GM23248 (cell line): ENCODE measurements at regions not wholly inside any gene's neighbourhood (a gene's known extent, or its start where the extent isn't known, plus 50 kb on each side); places are given as distances from the start of the nearest gene placed in this dataset.

Experiments used
- DNase-seq: peaks from one replicate; pipeline ENCODE4 v3.0.0-alpha.2; 2015
- H2AFZ ChIP-seq: fragments of 200-600 bp; sonication (generic); 2 replicates; pipeline ENCODE4 v1.6.1; 2016; ENCODE audit warnings: antibody characterized with exemption
- H3F3A ChIP-seq: fragments of 200-600 bp; sonication (generic); 2 replicates; pipeline ENCODE4 v1.6.1; 2016; ENCODE audit warnings: mild to moderate bottlenecking, antibody characterized with exemption, mixed run types; ENCODE audit not compliant: insufficient read depth
- H3K27ac ChIP-seq: fragments of 200-600 bp; sonication (generic); 2 replicates; pipeline ENCODE4 v1.5.1; 2016; ENCODE audit warnings: mild to moderate bottlenecking
- H3K27me3 ChIP-seq: fragments of 200-600 bp; sonication (generic); replicated peaks from 2 replicates; pipeline ENCODE4 v1.6.1; 2016; ENCODE audit warnings: mild to moderate bottlenecking; ENCODE audit not compliant: insufficient read depth
- H3K36me3 ChIP-seq: fragments of 200-600 bp; sonication (generic); 2 replicates; pipeline ENCODE4 v1.6.1; 2016; ENCODE audit warnings: low read depth, mild to moderate bottlenecking
- H3K4me1 ChIP-seq: fragments of 200-600 bp; sonication (generic); 2 replicates; pipeline ENCODE4 v1.6.1; 2016; ENCODE audit warnings: mild to moderate bottlenecking; ENCODE audit not compliant: insufficient read depth
- H3K4me2 ChIP-seq: fragments of 200-600 bp; sonication (generic); one replicate; pipeline ENCODE4 v1.6.1; 2016; ENCODE audit warnings: mild to moderate bottlenecking; ENCODE audit not compliant: unreplicated experiment
- H3K4me3 ChIP-seq: fragments of 200-600 bp; sonication (generic); 2 replicates; pipeline ENCODE4 v1.5.1; 2016; ENCODE audit warnings: mild to moderate bottlenecking
- H3K79me2 ChIP-seq: fragments of 200-600 bp; sonication (generic); 2 replicates; pipeline ENCODE4 v1.6.1; 2016; ENCODE audit warnings: mild to moderate bottlenecking; ENCODE audit not compliant: insufficient read depth
- H3K9ac ChIP-seq: fragments of 200-600 bp; sonication (generic); 2 replicates; pipeline ENCODE4 v1.6.1; 2016; ENCODE audit warnings: mild to moderate bottlenecking
- H3K9me2 ChIP-seq: fragments of 200-600 bp; sonication (generic); 2 replicates; pipeline ENCODE4 v1.6.1; 2016; ENCODE audit warnings: mixed run types, mild to moderate bottlenecking, moderate library complexity; ENCODE audit not compliant: insufficient read depth
- H3K9me3 ChIP-seq: fragments of 200-600 bp; sonication (generic); one replicate; pipeline ENCODE4 v1.6.1; 2017; ENCODE audit warnings: low read depth
- H4K20me1 ChIP-seq: fragments of 200-600 bp; sonication (generic); 2 replicates; pipeline ENCODE4 v1.6.0; 2016; ENCODE audit not compliant: insufficient read depth
- EZH2 ChIP-seq: fragments of 200-600 bp; sonication (generic); IDR thresholded peaks from 2 replicates; pipeline ENCODE4 v1.6.1; 2018; ENCODE audit warnings: antibody characterized with exemption, mild to moderate bottlenecking; ENCODE audit not compliant: insufficient read depth, poor library complexity, severe bottlenecking
- EZH2phosphoT487 ChIP-seq: fragments of 200-600 bp; sonication (generic); IDR thresholded peaks from 2 replicates; pipeline ENCODE4 v1.6.1; 2018; ENCODE audit warnings: antibody characterized with exemption, moderate library complexity, mild to moderate bottlenecking, low read depth; ENCODE audit not compliant: insufficient read depth
- WGBS, 2 experiments: methylation state at CpG; one replicate each; pipeline ENCODE4 v1.1.6; 2015 to 2017; ENCODE audit warnings: low lambda C conversion rate in 2 of 2, low coverage in 1 of 2; ENCODE audit errors: missing lambda C conversion rate in 2 of 2; 5-methylcytosine and 5-hydroxymethylcytosine counted together
- in situ Hi-C: fragments of 300-500 bp; cut with MboI; formaldehyde crosslinking; loops from 2 replicates; pipeline ENCODE4 v1.15.0; 2020

DNA sequence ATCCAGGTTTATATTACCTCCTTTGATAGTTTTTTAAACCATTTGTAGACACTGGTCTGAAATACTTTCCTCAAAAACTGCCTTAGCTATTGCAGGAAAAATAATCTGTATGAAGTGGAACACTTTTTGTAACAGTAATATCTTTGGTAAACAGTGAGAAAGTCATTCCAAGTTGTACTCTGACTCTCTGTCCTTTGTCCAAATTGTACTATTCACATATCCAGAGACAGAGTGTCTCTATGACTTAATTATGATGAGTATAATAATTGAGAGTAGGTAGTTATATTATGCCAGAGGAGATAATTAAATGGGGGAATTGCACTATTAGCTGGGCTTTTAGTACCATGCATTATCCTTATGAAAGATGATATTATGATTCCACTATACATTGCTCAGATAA lies 112.6 kb upstream of the LCORL start:
- H3K4me3 ChIP-seq = no peak overlapping the region
- DNase-seq = no peak
- no peaks in the 10 kb centered on the region for H3K27me3 ChIP-seq
- H3K4me2 ChIP-seq = no peak overlapping the region
- H2AFZ ChIP-seq = no peak overlapping the region
- no peaks in the 10 kb centered on the region for H3K79me2 ChIP-seq
- H3K9ac ChIP-seq = no peak overlapping the region
- no peaks in the 10 kb centered on the region for H3K9me2 ChIP-seq
- H3K4me1 ChIP-seq = no peaks in the 10 kb centered on the region
- H3K36me3 ChIP-seq = no peaks in the 10 kb centered on the region
- no peak overlapping the region for H3K27ac ChIP-seq
- no peak for TF ChIP-seq EZH2
- no peak for TF ChIP-seq EZH2phosphoT487
- no peaks in the 10 kb centered on the region for H3F3A ChIP-seq
- H3K9me3 ChIP-seq = no peaks in the 10 kb centered on the region
- H4K20me1 ChIP-seq = no peaks in the 10 kb centered on the region
- in situ Hi-C loops = no loop called here

DNA sequence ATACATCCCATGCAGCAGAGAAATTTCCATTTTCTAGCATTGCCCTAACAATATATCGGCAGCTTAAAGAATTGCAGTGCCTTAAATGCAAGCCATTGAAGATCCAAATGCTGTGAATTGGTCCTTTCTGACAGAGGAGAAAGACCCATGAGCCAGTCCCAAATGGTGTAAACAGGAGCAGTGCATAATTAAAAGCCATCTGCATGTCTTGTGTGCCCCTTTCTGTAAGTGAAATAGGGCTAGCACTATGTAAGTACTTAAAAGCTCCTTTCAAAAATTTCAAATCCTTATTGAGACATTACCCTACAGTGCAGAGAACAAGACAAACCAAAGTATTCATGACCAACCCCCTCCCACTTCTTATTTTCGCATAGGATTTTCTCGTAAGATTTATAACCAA lies 108.7 kb upstream of the LCORL start:
- H3K27me3 ChIP-seq = no peaks in the 10 kb centered on the region
- no peaks in the 10 kb centered on the region for H3K79me2 ChIP-seq
- H3K9me3 ChIP-seq = no peaks in the 10 kb centered on the region
- no peaks in the 10 kb centered on the region for H3K4me1 ChIP-seq
- H4K20me1 ChIP-seq = no peaks in the 10 kb centered on the region
- WGBS, 2 experiments = 44 to 45% methylated on average over 3 of the region's 3 CpGs
- no peaks in the 10 kb centered on the region for H3K9me2 ChIP-seq
- H3K4me2 ChIP-seq = no peak overlapping the region
- TF ChIP-seq EZH2 = no peak
- no peak for TF ChIP-seq EZH2phosphoT487
- no peak overlapping the region for H3K27ac ChIP-seq
- H2AFZ ChIP-seq = no peak overlapping the region
- H3F3A ChIP-seq = no peaks in the 10 kb centered on the region
- no peak for DNase-seq
- no peak overlapping the region for H3K9ac ChIP-seq
- no peaks in the 10 kb centered on the region for H3K36me3 ChIP-seq
- no peak overlapping the region for H3K4me3 ChIP-seq
- in situ Hi-C loops = no loop called here

DNA sequence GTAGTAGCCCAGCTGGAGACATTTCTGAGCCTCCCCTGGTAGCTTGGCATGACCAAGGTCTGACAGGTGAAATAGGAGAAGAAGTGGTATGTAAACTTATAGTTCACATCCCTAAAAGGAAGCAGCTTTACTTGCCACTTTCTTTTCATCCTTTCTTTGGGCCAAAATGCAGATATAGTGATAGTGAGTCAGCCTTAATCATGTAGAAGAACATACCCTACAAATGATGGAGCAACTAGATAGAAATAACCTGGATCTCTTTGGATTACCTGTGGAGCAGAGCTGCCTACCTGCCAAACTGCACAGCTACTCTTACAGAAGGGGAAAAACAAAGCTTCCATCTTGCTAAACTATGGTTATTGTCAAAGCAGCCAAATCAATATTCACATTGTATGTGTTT lies 106.7 kb upstream of the LCORL start:
- no peaks in the 10 kb centered on the region for H3K4me1 ChIP-seq
- no peak for DNase-seq
- no peak overlapping the region for H3K4me3 ChIP-seq
- H3K79me2 ChIP-seq = no peaks in the 10 kb centered on the region
- no peaks in the 10 kb centered on the region for H3F3A ChIP-seq
- no peaks in the 10 kb centered on the region for H4K20me1 ChIP-seq
- no peak overlapping the region for H3K9ac ChIP-seq
- no peaks in the 10 kb centered on the region for H3K27me3 ChIP-seq
- H3K27ac ChIP-seq = no peak overlapping the region
- H2AFZ ChIP-seq = no peak overlapping the region
- no peaks in the 10 kb centered on the region for H3K36me3 ChIP-seq
- TF ChIP-seq EZH2phosphoT487 (no peak), EZH2 (no peak)
- no peaks in the 10 kb centered on the region; the same call in 1 of the 2 replicates for H3K9me2 ChIP-seq
- in situ Hi-C loops = no loop called here
- no peaks in the 10 kb centered on the region for H3K9me3 ChIP-seq
- H3K4me2 ChIP-seq = no peak overlapping the region

DNA sequence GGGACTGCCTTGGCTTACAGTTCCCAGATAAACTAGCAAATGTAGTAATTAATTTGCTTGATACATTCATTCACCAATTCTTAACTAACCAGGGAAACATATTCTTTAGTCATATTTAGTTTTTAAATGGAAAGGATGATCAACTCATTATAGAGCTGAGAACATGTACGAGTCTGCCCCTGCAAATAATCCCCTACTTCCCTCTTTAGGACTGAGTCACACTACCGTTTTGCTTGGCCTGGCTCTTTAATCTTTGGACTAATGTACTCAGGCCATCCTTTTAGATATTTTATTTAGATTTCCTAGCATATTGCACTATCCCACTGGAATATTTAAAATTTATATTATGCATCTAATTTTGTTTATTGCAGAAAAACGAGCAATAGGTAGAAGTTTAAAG lies 105.5 kb upstream of the LCORL start:
- Histone ChIP-seq H3K9me3 (no peaks in the 10 kb centered on the region), H4K20me1 (no peaks in the 10 kb centered on the region), H2AFZ (no peak overlapping the region), H3K9me2 (no peaks in the 10 kb centered on the region; the same call in 1 of the 2 replicates), H3K36me3 (no peaks in the 10 kb centered on the region), H3K27ac (no peak overlapping the region), H3K9ac (no peak overlapping the region), H3K27me3 (no peaks in the 10 kb centered on the region), H3K4me1 (no peaks in the 10 kb centered on the region), H3K4me2 (no peak overlapping the region), H3K4me3 (no peak overlapping the region), H3K79me2 (no peaks in the 10 kb centered on the region), H3F3A (no peaks in the 10 kb centered on the region)
- 2 to 5% methylated on average over 3 of the region's 3 CpGs for WGBS, 2 experiments
- no peak for TF ChIP-seq EZH2phosphoT487
- TF ChIP-seq EZH2 = no peak
- in situ Hi-C loops = no loop called here
- no peak for DNase-seq

DNA sequence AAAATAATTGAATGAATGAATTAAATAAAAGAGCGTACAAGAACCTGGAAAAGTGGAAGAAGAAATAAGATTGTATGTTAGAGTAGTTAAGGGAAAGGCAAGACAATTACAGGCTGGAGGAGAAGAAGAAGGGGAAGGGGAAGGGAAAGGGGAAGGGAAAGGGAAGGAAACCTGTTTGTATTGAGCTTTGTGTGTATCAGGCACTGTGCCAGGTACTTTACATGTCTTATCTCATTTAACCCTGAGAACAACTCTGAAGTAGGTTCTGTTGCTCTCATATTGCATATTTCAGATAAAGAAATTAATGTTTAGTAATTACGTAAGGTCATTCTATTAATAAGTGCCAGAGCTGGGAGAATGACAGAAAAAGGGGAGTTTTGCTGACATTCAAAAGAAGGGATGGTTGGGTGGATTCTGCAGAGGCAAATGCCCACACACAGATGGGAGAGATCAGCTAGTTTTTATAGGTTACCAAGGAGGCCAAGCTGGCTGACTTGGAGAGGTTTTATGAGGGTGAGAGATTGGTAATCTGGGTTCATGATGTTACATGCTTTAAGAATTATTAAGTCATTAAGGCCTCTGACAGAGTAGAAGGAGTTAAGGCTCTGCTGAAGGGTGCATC lies 92.3 kb upstream of the LCORL start:
- 21 to 28% methylated on average over 2 of the region's 2 CpGs for WGBS, 2 experiments
- no peaks in the 10 kb centered on the region for H3K79me2 ChIP-seq
- no peaks in the 10 kb centered on the region for H3F3A ChIP-seq
- H3K4me1 ChIP-seq = no peaks in the 10 kb centered on the region
- in situ Hi-C loops = no loop called here
- H3K27me3 ChIP-seq = no peaks in the 10 kb centered on the region; the same call in 1 of the 2 replicates
- no peak overlapping the region for H3K4me2 ChIP-seq
- H3K9me2 ChIP-seq = no peaks in the 10 kb centered on the region
- no peak overlapping the region for H3K27ac ChIP-seq
- no peaks in the 10 kb centered on the region for H3K9me3 ChIP-seq
- no peak overlapping the region for H2AFZ ChIP-seq
- H4K20me1 ChIP-seq = no peaks in the 10 kb centered on the region
- H3K4me3 ChIP-seq = no peak overlapping the region
- no peak overlapping the region for H3K9ac ChIP-seq
- TF ChIP-seq EZH2phosphoT487 (no peak), EZH2 (no peak)
- H3K36me3 ChIP-seq = no peaks in the 10 kb centered on the region
- DNase-seq = no peak
